ENCODE measurements at regions not wholly inside any gene's neighbourhood (a gene's known extent, or its start where the extent isn't known, plus 50 kb on each side); places are given as distances from the start of the nearest gene placed in this dataset.

- TF ChIP-seq CTCF (conservative IDR thresholded peaks at IDR 0.05; ENCODE audit: low read depth, low read length): no peak
- TF ChIP-seq POLR2A (IDR thresholded peaks at IDR 0.05; ENCODE audit: low read depth, low read length): no peak
- TF ChIP-seq FOS (IDR thresholded peaks at IDR 0.05; ENCODE audit: low read depth, low read length): no peak
- no peak for TF ChIP-seq CEBPB (IDR thresholded peaks at IDR 0.05; ENCODE audit: low read depth, low read length)
- TF ChIP-seq, protein P1, sequence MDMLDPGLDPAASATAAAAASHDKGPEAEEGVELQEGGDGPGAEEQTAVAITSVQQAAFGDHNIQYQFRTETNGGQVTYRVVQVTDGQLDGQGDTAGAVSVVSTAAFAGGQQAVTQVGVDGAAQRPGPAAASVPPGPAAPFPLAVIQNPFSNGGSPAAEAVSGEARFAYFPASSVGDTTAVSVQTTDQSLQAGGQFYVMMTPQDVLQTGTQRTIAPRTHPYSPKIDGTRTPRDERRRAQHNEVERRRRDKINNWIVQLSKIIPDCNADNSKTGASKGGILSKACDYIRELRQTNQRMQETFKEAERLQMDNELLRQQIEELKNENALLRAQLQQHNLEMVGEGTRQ (IDR thresholded peaks at IDR 0.05; ENCODE audit: low read depth, low read length): no peak
- TF ChIP-seq MAFK (IDR thresholded peaks at IDR 0.05; ENCODE audit: low read depth, low read length): no peak
- TF ChIP-seq SMC3 (IDR thresholded peaks at IDR 0.05; ENCODE audit: low read depth, low read length): no peak
- TF ChIP-seq RFX5 (IDR thresholded peaks at IDR 0.05; ENCODE audit: low read depth, low read length): no peak
- no peak for TF ChIP-seq MAZ (IDR thresholded peaks at IDR 0.05; ENCODE audit: borderline replicate concordance, low read depth, low read length)
- TF ChIP-seq CHD1 (IDR thresholded peaks at IDR 0.05; ENCODE audit: low read depth, low read length): no peak
These were observed 189.8 kb downstream of the C9orf50 start for GRCh38 chr9:129430940-129431643.
